ENCODE measurements at regions not wholly inside any gene's neighbourhood (a gene's known extent, or its start where the extent isn't known, plus 50 kb on each side); places are given as distances from the start of the nearest gene placed in this dataset.
"Not testable (repeated sequence)": the region's sequence is repeated elsewhere in the genome, so short reads cannot be mapped to it uniquely, and the experiment has no call there.

DNA sequence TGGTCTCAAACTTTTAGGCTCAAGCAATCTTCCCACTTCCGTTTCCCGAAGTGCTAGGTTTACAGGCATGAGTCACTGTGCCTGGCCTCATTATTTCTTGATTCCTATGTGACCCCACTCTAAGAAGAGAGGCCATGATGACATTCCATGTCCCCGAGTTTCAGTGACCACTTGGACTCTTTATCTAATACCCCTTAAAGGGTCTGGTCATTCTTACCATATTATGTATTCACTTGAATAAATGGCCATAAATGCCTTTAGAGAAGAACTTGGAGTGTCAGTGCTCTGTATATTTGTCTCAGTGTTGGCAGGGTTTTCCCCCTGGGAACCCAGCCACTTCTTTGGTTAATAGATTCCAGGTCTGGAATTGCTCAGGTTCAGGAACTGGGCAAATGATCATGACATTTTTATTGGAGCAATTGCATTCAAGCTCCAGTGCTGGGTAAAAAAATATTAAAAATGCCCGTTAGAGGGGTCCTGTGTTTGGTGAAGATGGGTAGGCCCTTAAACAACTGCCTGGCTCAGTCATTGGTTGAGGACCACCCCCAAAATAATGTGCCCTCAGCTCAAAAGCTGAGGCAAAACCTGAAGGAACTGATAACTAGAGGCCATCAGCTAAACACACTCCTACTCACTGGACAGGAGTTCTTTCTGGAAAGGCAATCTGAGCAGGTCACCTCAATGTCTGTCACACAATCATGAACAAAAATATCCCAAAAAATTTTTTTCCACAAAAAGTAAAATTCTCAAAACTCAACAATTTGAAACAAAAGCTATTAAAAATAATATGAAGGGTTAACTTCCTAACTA is 186.6 kb upstream of the ZNF608 start:
- no peak for DNase-seq

DNA sequence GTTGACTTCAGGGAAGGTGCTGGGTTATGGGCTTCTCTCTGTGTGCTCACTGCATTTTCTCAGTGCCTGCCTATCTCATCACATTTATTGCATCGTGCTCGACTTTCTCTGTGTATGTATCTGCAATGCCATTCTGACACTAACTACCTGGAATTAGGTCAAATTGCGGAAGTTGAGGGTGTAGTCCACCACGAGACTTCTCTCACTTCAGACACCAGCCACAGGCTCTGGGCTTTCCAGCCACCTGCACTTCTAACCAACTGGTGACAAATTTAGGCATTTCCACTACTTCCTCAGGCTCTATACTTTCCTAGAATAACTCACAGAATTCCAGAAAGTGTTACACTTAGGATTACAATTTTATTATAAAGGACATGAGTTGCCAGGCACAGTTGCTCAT is 188.6 kb upstream of the ZNF608 start:
- no peak for DNase-seq

DNA sequence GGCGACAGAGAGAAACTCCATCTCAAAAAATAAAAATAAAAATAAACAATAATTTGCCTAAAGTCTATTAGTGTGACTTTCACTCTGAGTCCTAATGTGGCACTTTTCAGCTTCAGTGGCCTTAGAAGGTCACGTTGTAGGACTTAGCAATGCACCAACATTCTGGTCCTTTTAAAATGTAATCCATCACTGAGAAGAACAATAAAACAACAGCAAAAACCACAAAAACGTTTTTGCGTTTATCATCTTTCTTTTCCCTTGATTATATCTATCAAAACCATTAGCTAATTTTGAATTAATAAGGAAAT is 190.1 kb upstream of the ZNF608 start:
- no peak for DNase-seq

DNA sequence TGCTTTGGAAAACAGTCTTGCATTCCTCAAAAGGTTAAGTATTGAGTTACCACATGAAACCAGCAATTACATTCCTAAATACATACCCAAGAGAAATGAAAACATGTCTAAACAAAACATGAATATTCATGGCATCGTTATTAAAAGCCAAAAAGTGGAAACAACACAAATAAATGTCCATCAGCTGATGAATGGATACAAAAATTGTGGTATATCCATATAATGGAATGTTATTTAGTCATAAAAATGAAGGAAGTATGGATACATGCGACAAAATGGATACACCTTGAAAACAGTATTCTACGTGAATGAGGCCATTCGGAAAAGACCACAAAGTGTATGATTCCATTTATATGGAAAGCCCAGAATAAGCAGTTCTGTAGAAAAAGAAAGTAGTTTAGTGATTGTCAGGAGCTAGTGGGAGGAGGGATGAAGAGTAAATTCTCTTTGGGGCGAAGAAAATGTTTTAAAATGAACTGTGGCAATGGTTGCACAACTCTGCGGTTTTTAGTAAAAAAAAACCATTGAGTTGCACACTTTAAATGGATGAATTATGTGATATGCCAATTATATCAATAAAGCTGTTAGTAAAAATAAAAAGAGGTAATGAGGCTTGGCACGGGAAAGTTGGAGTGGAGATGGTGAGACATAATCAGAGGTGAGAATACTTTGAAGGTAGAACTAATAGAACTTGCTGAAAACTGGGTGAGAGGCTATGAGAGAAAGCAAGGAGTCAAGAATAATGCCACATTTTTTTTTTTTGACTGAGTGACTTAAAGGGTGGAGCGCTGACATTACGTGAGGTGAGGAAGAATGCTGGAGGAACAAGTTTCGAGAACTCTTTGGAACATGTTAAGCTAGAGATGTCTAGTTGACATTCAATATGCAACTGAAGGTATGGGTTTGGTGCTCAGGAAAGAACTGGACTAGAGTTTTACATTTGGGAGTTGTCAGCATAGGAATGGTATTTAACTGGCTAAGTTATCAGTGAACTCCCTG is 194.9 kb upstream of the ZNF608 start:
- DNase-seq = no peak

- DNase-seq = no peak
Observed at GRCh38 chr5:124948062-124948753, 201.8 kb upstream of the ZNF608 start.

DNA sequence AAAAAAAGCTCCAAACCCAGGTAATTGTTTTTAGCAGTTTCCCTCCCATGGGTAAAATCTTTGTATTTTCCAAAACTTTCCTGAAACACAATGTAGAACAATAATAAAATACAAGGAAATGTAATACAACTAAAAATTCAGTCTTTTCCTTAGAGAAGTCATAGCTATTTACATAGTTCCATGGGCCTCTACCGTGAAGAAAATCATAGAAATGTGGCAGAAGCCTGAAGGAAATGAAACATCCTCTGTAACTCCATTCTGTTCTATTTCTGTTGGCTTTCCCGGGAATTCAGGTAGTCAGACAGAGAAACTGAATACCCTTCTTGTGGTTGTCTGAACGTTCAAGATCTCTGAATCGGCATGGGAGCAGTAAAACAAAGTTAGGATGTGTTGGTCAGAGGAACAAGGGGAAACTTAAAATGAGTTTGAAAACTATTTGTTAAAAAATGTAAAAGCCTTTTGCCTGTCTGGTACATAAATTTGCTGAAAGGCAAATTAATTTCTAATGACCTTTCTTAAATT is 202.4 kb upstream of the ZNF608 start:
- DNase-seq = no peak

DNA sequence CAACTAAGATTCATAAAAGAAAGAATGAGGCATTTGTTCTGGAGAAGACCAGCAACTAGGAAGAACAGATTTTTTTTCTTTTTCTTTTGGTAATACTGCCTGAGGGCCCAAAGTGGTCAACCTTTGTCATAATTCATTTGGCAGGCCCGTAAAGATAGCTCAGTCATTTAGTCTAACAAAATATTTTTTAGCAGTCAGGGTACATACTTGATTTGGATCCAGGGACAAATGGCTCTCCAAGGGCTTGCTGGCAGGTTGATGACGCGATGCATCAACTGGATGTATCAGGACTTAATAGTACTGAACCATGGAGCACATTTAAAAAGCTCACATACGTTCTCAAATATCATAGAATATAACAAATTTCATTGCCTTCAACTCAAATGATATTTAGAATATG is 203.4 kb upstream of the ZNF608 start:
- no peak for DNase-seq

- DNase-seq = no peak
Observed at GRCh38 chr5:124951105-124951504, 204.7 kb upstream of the ZNF608 start.

- DNase-seq = no peak
Observed at GRCh38 chr5:124951661-124952060, 205.2 kb upstream of the ZNF608 start.

DNA sequence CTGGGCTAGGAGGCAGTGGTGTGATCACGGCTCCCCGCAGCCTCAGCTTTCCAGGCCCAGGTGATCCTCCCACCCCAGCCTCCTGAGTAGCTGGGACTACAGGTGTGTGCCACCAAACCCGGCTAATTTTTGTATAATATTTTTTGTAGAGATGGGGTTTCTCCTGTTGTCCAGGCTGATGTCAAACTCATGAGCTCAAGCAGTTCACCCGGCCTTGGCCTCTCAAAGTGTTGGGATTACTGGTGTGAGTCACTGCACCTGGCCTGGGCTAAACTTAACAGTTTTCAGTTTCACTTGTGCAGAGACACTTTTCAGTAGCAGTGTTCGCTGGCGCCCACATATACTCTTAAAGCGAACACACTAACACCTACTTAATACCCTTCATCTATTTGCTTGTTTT is 205.6 kb upstream of the ZNF608 start:
- DNase-seq = peak; percentile 8

GRCh38 chr5:124952566-124952965 is 206.1 kb upstream of the ZNF608 start:
- DNase-seq = no peak

DNA sequence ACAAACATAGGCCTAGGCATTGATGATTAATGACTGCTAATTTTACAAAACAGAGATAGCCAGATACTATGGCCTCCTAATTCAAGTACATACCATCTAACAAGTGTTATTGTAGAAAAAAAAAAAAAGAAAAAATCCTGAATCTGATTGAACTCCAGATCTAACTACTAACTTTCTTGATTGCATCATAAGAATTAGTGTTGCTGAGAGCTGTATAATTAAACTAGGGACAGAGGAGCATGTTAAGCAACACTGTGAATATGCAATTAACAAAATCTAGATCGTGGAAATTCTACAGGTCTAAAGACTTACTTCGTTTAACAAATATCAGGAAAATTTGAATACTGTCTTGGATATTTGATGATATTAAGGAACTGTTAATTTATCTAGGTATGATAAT is 208.3 kb upstream of the ZNF608 start:
- DNase-seq = no peak

GRCh38 chr5:124956471-124957029 is 210.1 kb upstream of the ZNF608 start:
- DNase-seq = no peak

GRCh38 chr5:124957063-124957462 is 210.6 kb upstream of the ZNF608 start:
- DNase-seq = no peak

GRCh38 chr5:124960266-124960665 is 213.8 kb upstream of the ZNF608 start:
- no peak for DNase-seq

DNA sequence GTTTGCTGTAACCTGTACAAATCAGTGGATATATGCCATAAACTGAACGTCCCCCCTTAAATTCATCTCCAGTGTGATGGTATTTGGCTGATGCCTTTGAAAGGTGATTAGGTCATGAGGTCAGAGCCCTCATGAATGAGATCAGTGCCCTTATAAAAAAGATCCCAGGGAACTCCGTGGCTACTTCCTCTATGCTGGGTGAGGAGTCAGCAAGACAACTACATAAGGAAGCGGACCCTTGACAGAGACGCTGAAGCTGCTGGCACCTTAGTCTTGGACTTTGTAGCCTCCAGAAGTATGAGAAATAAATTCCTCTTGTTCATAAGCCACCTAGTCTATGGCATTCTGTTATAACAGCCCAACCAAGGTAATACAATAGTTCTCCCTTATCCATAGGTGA is 215.1 kb upstream of the ZNF608 start:
- DNase-seq = no peak

GRCh38 chr5:124962111-124962510 is 215.7 kb upstream of the ZNF608 start:
- no peak for DNase-seq

- no peak for DNase-seq
Observed at GRCh38 chr5:124962735-124963134, 216.3 kb upstream of the ZNF608 start.

GRCh38 chr5:124963236-124963919 is 216.9 kb upstream of the ZNF608 start:
- no peak for DNase-seq

GRCh38 chr5:124966741-124967140 is 220.3 kb upstream of the ZNF608 start:
- DNase-seq = not testable (repeated sequence)

GRCh38 chr5:124970381-124970780 is 223.9 kb upstream of the ZNF608 start:
- not testable (repeated sequence) for DNase-seq

- no peak for DNase-seq
Observed at GRCh38 chr5:124972703-124973102, 226.3 kb upstream of the ZNF608 start.

Data from DMS53 (cell line).